Vagina (tissue), 2 donors: ENCODE measurements at regions not wholly inside any gene's neighbourhood (a gene's known extent, or its start where the extent isn't known, plus 50 kb on each side); places are given as distances from the start of the nearest gene placed in this dataset.

Experiments
- DNase-seq, 2 donors: peaks; one replicate each; pipeline ENCODE4 v3.0.0-alpha.2; 2017; ENCODE audit errors: extremely low spot score in 2 of 2
- H3K27ac ChIP-seq: fragments of 200-600 bp; sonication (generic); one replicate; pipeline ENCODE4 v1.5.1; 2019
- H3K27me3 ChIP-seq: fragments of 200-600 bp; sonication (generic); one replicate; pipeline ENCODE4 v1.5.1; 2019
- H3K36me3 ChIP-seq, 2 donors: fragments of 200-600 bp; sonication (generic); one replicate each; pipeline ENCODE4 v1.5.1; 2017 to 2019
- H3K4me1 ChIP-seq: fragments of 200-600 bp; sonication (generic); one replicate; pipeline ENCODE4 v1.5.1; 2019
- H3K4me3 ChIP-seq, 2 donors: fragments of 200-600 bp; sonication (generic); 1 replicate in 1 of 2; 2 replicates in 1 of 2; pipeline ENCODE4 v1.5.1; 2016 to 2019
- H3K9me3 ChIP-seq: fragments of 200-600 bp; sonication (generic); one replicate; pipeline ENCODE4 v1.5.1; 2019
- POLR2A ChIP-seq, 2 donors: fragments of 450-650 bp; IDR thresholded peaks; one replicate each; pipeline ENCODE4 v1.6.1; 2017; ENCODE audit warnings: antibody characterized with exemption in 2 of 2, mild to moderate bottlenecking in 2 of 2, moderate library complexity in 2 of 2
- POLR2AphosphoS5 ChIP-seq, 2 donors: sonication (generic); formaldehyde crosslinking; IDR thresholded peaks; one replicate each; pipeline ENCODE4 v1.9.0; 2017; ENCODE audit warnings: antibody characterized with exemption in 2 of 2, mild to moderate bottlenecking in 2 of 2, low read depth in 1 of 2; ENCODE audit not compliant: insufficient read depth in 1 of 2
- intact Hi-C: fragments of 100-400 bp; cut with DNase I; formaldehyde crosslinking; loops from one replicate; pipeline ENCODE4 v1.15.1; 2023
- TF ChIP-seq, protein P1 (sequence below), 3 experiments: fragments of 450-650 bp in 2 of 3; fragments of 200-600 bp in 1 of 3; sonication (generic) in 1 of 3; IDR thresholded peaks; one replicate each; pipeline ENCODE4 v1.5.1; 2017 to 2019; ENCODE audit warnings: antibody characterized with exemption in 3 of 3, mild to moderate bottlenecking in 2 of 3, moderate library complexity in 2 of 3

- Histone ChIP-seq H3K4me1 (peaks cover 2% of the 10 kb centered on the region), H3K27me3 (no peaks in the 10 kb centered on the region), H3K36me3 (no peaks in the 10 kb centered on the region), H3K4me3 (no peak overlapping the region), H3K27ac (no peak overlapping the region), H3K9me3 (no peaks in the 10 kb centered on the region)
- intact Hi-C loops = no loop called here
- TF ChIP-seq, protein P1, sequence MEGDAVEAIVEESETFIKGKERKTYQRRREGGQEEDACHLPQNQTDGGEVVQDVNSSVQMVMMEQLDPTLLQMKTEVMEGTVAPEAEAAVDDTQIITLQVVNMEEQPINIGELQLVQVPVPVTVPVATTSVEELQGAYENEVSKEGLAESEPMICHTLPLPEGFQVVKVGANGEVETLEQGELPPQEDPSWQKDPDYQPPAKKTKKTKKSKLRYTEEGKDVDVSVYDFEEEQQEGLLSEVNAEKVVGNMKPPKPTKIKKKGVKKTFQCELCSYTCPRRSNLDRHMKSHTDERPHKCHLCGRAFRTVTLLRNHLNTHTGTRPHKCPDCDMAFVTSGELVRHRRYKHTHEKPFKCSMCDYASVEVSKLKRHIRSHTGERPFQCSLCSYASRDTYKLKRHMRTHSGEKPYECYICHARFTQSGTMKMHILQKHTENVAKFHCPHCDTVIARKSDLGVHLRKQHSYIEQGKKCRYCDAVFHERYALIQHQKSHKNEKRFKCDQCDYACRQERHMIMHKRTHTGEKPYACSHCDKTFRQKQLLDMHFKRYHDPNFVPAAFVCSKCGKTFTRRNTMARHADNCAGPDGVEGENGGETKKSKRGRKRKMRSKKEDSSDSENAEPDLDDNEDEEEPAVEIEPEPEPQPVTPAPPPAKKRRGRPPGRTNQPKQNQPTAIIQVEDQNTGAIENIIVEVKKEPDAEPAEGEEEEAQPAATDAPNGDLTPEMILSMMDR (IDR thresholded peaks at IDR 0.05) = no peak
- TF ChIP-seq POLR2A (IDR thresholded peaks at IDR 0.05) (no peak), POLR2AphosphoS5 (IDR thresholded peaks at IDR 0.05; ENCODE audit: insufficient read depth in 1 of 2, low read depth in 1 of 2) (no peak)
- no peak for DNase-seq
Measured at GRCh38 chr3:106113747-106114146, 244.9 kb upstream of the CBLB start.

- intact Hi-C loops = no loop called here
- Histone ChIP-seq H3K27ac (no peak overlapping the region), H3K27me3 (no peaks in the 10 kb centered on the region), H3K4me3 (no peak overlapping the region), H3K4me1 (peaks cover 7% of the 10 kb centered on the region), H3K36me3 (no peaks in the 10 kb centered on the region), H3K9me3 (no peaks in the 10 kb centered on the region)
- DNase-seq = no peak
- TF ChIP-seq POLR2AphosphoS5 (IDR thresholded peaks at IDR 0.05; ENCODE audit: insufficient read depth in 1 of 2, low read depth in 1 of 2) (no peak), POLR2A (IDR thresholded peaks at IDR 0.05) (no peak)
- TF ChIP-seq, protein P1 (IDR thresholded peaks at IDR 0.05) = no peak
Measured at GRCh38 chr3:106114220-106114619, 245.4 kb upstream of the CBLB start.

- no peak for DNase-seq
- peaks cover 10% of the 10 kb centered on the region for H3K4me1 ChIP-seq
- no peak overlapping the region for H3K4me3 ChIP-seq
- no peaks in the 10 kb centered on the region for H3K9me3 ChIP-seq
- no peaks in the 10 kb centered on the region for H3K36me3 ChIP-seq
- no peaks in the 10 kb centered on the region for H3K27me3 ChIP-seq
- no peak for TF ChIP-seq POLR2A (IDR thresholded peaks at IDR 0.05)
- intact Hi-C loops = no loop called here
- no peak overlapping the region for H3K27ac ChIP-seq
Measured at GRCh38 chr3:106114848-106115247, 246.0 kb upstream of the CBLB start.

GRCh38 chr3:106115557-106115956 is 246.7 kb upstream of the CBLB start:
- H3K27ac ChIP-seq = no peak overlapping the region
- intact Hi-C loops = no loop called here
- no peaks in the 10 kb centered on the region for H3K9me3 ChIP-seq
- no peak overlapping the region for H3K4me3 ChIP-seq
- H3K4me1 ChIP-seq = peaks cover 17% of the 10 kb centered on the region
- H3K36me3 ChIP-seq = no peaks in the 10 kb centered on the region
- DNase-seq = no peak
- TF ChIP-seq POLR2A (IDR thresholded peaks at IDR 0.05) = no peak
- no peaks in the 10 kb centered on the region for H3K27me3 ChIP-seq

DNA sequence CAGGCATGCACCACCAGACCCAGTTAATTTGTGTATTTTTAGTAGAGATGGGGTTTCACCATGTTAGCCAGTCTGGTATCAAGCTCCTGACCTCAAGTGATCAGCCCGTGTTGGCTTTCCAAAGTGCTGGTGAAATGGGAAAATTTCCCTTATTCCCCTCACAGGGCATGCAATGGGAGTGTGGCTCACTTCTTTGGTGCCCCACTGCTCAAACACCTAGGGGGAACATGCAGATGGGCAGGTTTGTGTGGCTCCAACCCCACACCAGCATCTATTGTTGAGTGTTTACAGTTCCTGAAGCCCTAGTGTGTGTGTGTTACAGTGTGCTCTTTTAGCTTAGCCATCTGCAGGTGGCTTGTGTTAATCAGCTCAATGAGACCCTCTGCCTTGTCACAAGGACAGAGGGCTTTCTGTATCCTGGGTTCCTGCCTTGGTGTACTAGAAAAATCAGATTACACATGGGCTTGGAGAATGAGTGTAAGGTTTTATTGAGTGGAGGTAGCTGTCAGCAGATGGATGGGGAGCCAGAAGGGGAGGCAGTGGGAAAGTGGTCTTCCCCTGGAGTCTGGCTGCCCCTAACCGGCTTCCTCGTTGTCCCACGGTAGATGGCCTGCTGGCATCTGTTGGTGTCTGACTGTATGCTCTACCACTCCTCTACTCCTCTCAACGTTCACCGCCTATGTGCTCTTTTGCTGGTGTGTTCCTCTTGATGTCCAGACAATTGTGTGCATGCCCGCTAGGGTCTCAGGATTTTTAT is 248.1 kb upstream of the CBLB start:
- Histone ChIP-seq H3K4me3 (no peak overlapping the region), H3K36me3 (no peaks in the 10 kb centered on the region), H3K4me1 (peaks cover 17% of the 10 kb centered on the region), H3K27me3 (no peaks in the 10 kb centered on the region), H3K9me3 (no peaks in the 10 kb centered on the region), H3K27ac (no peak overlapping the region)
- intact Hi-C loops = no loop called here
- DNase-seq = no peak
- TF ChIP-seq POLR2AphosphoS5 (IDR thresholded peaks at IDR 0.05; ENCODE audit: insufficient read depth in 1 of 2, low read depth in 1 of 2) (no peak), POLR2A (IDR thresholded peaks at IDR 0.05) (no peak)
- TF ChIP-seq, protein P1 (IDR thresholded peaks at IDR 0.05) = no peak

GRCh38 chr3:106117490-106117858 is 248.7 kb upstream of the CBLB start:
- no peak overlapping the region for H3K4me3 ChIP-seq
- no peak for DNase-seq
- no peaks in the 10 kb centered on the region for H3K36me3 ChIP-seq
- no peak overlapping the region for H3K27ac ChIP-seq
- no peak for TF ChIP-seq POLR2A (IDR thresholded peaks at IDR 0.05)
- TF ChIP-seq, protein P1 (IDR thresholded peaks at IDR 0.05) = no peak
- no peak for TF ChIP-seq POLR2AphosphoS5 (IDR thresholded peaks at IDR 0.05; ENCODE audit: insufficient read depth in 1 of 2, low read depth in 1 of 2)
- H3K27me3 ChIP-seq = no peaks in the 10 kb centered on the region
- H3K4me1 ChIP-seq = peaks cover 17% of the 10 kb centered on the region
- no peaks in the 10 kb centered on the region for H3K9me3 ChIP-seq
- intact Hi-C loops = no loop called here
